ENCODE measurements at regions not wholly inside any gene's neighbourhood (a gene's known extent, or its start where the extent isn't known, plus 50 kb on each side); places are given as distances from the start of the nearest gene placed in this dataset.

DNA sequence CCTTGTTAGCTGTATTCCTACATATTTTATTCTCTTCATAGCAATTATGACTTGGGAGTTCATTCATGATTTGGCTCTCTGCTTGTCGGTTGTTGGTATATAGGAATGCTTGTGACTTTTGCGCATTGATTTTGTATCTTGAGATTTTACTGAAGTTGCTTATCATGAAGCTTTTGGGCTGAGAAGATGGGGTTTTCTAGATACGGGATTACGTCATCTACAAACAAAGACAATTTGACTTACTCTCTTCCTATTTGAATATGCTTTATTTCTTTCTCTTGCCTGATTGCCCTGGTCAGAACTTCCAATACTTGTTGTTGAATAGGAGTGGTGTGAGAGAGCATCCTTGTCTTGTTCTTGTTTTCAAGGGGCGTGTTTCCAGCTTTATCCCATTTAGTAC is 569.8 kb upstream of the NRXN1 start:
- 68% methylated on average over 5 of the region's 5 CpGs for WGBS (ENCODE audit: insufficient coverage, low coverage, low lambda C conversion rate, missing lambda C conversion rate)
- ATAC-seq = no peak

DNA sequence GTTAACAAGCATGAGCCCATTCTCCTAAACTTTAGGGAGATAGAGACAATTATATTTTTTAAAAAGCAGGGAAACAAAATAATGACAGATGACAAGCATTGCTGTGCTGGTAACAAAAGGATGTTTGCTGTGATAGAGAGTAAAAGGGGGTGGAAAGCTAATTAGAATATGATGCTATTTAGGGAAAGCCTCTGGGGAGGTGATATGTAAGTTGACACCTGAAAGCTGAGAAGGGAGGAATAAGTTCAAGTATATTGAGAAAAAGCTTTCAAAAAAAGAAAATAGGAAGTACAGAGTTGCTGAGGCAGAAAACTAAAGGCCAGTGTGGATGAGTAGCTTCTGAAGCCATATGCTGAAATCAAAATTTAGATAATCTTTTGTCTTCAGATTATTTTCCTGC is 565.2 kb upstream of the NRXN1 start:
- no peak overlapping the region for H3K4me3 ChIP-seq
- H3K9me3 ChIP-seq = no peaks in the 10 kb centered on the region
- H3K27me3 ChIP-seq = no peaks in the 10 kb centered on the region
- DNase-seq (no peak), ATAC-seq (no peak)
- H3K4me1 ChIP-seq = no peaks in the 10 kb centered on the region
- no peak overlapping the region for H3K27ac ChIP-seq
- H3K36me3 ChIP-seq = no peaks in the 10 kb centered on the region
- TF ChIP-seq POLR2A (IDR thresholded peaks at IDR 0.05) (no peak), CTCF (IDR thresholded peaks at IDR 0.05) (no peak)
- intact Hi-C loops (cut with DNase I) = no loop called here

More for the DNA sequence above, 569.8 kb upstream of the NRXN1 start:
- Histone ChIP-seq H3K27ac (no peak overlapping the region), H3K4me1 (no peaks in the 10 kb centered on the region), H3K27me3 (no peaks in the 10 kb centered on the region), H3K36me3 (no peaks in the 10 kb centered on the region), H3K9me3 (no peaks in the 10 kb centered on the region), H3K4me3 (no peak overlapping the region)
- TF ChIP-seq POLR2A (IDR thresholded peaks at IDR 0.05) = no peak
- no peak for TF ChIP-seq CTCF (IDR thresholded peaks at IDR 0.05)
- intact Hi-C loops (cut with DNase I) = no loop called here
- DNase-seq = no peak

DNA sequence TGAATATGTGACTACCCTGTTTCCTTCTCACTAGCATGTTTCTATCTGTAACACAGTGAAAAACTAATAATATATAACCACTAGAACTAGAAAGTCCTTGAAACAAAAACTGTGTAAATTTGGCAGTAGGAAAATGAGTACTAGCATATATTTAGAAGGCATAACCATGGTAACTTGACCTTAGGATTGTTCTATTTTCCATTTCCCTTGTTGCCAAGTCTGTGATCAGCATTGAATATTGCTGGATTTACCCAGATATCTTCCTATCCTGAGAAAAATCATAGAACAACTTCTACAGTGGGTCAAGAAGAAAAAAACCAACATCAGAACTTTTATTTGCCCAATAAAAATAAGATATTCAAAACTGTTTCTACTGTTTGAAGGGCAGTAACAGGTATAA is 563.9 kb upstream of the NRXN1 start:
- DNase-seq = no peak
- intact Hi-C loops (cut with DNase I) = no loop called here
- TF ChIP-seq CTCF (IDR thresholded peaks at IDR 0.05) (no peak), POLR2A (IDR thresholded peaks at IDR 0.05) (no peak)

GRCh38 chr2:51581636-51582267 is 549.8 kb upstream of the NRXN1 start:
- H3K4me3 ChIP-seq = no peak overlapping the region
- no peaks in the 10 kb centered on the region for H3K9me3 ChIP-seq
- H3K27ac ChIP-seq = no peak overlapping the region
- H3K4me1 ChIP-seq = no peaks in the 10 kb centered on the region
- no peak for ATAC-seq
- TF ChIP-seq POLR2A (IDR thresholded peaks at IDR 0.05) (no peak), CTCF (IDR thresholded peaks at IDR 0.05) (no peak)
- no peaks in the 10 kb centered on the region for H3K27me3 ChIP-seq
- intact Hi-C loops (cut with DNase I) = no loop called here
- no peaks in the 10 kb centered on the region for H3K36me3 ChIP-seq
- WGBS (ENCODE audit: insufficient coverage, low coverage, low lambda C conversion rate, missing lambda C conversion rate) = 82% methylated on average over 14 of the region's 22 CpGs
- no peak for DNase-seq

More for the DNA sequence above, 563.9 kb upstream of the NRXN1 start:
- ATAC-seq = no peak
- H3K36me3 ChIP-seq = no peaks in the 10 kb centered on the region
- no peaks in the 10 kb centered on the region for H3K9me3 ChIP-seq
- H3K27ac ChIP-seq = no peak overlapping the region
- no peaks in the 10 kb centered on the region for H3K4me1 ChIP-seq
- H3K27me3 ChIP-seq = no peaks in the 10 kb centered on the region
- no peak overlapping the region for H3K4me3 ChIP-seq

GRCh38 chr2:51579412-51579811 is 547.5 kb upstream of the NRXN1 start:
- 88% methylated on average over 1 of the region's 1 CpG for WGBS (ENCODE audit: insufficient coverage, low coverage, low lambda C conversion rate, missing lambda C conversion rate)
- TF ChIP-seq POLR2A (IDR thresholded peaks at IDR 0.05) = no peak
- no peak for TF ChIP-seq CTCF (IDR thresholded peaks at IDR 0.05)
- Histone ChIP-seq H3K9me3 (no peaks in the 10 kb centered on the region), H3K36me3 (no peaks in the 10 kb centered on the region), H3K4me1 (no peaks in the 10 kb centered on the region), H3K27me3 (no peaks in the 10 kb centered on the region), H3K27ac (no peak overlapping the region), H3K4me3 (no peak overlapping the region)
- intact Hi-C loops (cut with DNase I) = no loop called here
- ATAC-seq (no peak), DNase-seq (no peak)

Measured in right lobe of liver (tissue), 6 donors.